Nephron progenitor cell (in vitro differentiated cells): ENCODE measurements at regions not wholly inside any gene's neighbourhood (a gene's known extent, or its start where the extent isn't known, plus 50 kb on each side); places are given as distances from the start of the nearest gene placed in this dataset.
"Not testable (repeated sequence)": the region's sequence is repeated elsewhere in the genome, so short reads cannot be mapped to it uniquely, and the experiment has no call there.

Experiments
- DNase-seq: peaks from one replicate; pipeline ENCODE4 v3.0.0; 2021
- H3K27ac Mint-ChIP-seq: 2 replicates; pipeline ENCODE4 v1.8.0; 2021; ENCODE audit warnings: mild to moderate bottlenecking, moderate library complexity, mixed read lengths
- H3K27me3 Mint-ChIP-seq: 2 replicates; pipeline ENCODE4 v1.8.0; 2021; ENCODE audit warnings: mild to moderate bottlenecking, low read depth, mixed read lengths; ENCODE audit not compliant: poor library complexity
- H3K36me3 Mint-ChIP-seq: 2 replicates; pipeline ENCODE4 v1.8.0; 2021; ENCODE audit warnings: low read depth, mixed read lengths
- H3K4me1 Mint-ChIP-seq: 2 replicates; pipeline ENCODE4 v1.8.0; 2021; ENCODE audit warnings: mixed read lengths
- H3K4me3 Mint-ChIP-seq: 2 replicates; pipeline ENCODE4 v1.8.0; 2021; ENCODE audit warnings: mild to moderate bottlenecking, moderate library complexity, mixed read lengths
- H3K9me3 Mint-ChIP-seq: 2 replicates; pipeline ENCODE4 v1.8.0; 2021; ENCODE audit warnings: mild to moderate bottlenecking, moderate library complexity, mixed read lengths
- TF ChIP-seq, protein P1 (sequence below): fragments of 200-600 bp; sonication (generic); IDR thresholded peaks from 2 replicates; pipeline ENCODE4 v1.5.0; 2021; ENCODE audit warnings: antibody characterized with exemption

DNA sequence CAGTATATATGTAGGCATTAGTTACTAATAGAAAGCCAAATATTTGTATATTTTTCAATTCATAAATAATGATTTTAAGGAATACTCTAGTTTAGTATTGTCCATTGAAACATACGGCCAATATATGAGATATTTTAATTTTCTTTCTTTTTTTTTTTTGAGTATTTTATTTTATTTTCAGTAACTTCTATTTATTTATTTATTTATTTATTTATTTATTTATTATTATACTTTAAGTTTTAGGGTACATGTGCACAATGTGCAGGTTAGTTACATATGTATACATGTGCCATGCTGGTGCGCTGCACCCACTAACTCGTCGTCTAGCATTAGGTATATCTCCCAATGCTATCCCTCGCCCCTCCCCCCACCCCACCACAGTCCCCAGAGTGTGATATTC is 2007.1 kb upstream of the CDH6 start:
- H3K36me3 Mint-ChIP-seq, H3K4me1 Mint-ChIP-seq, H3K4me3 Mint-ChIP-seq, H3K27ac Mint-ChIP-seq, H3K9me3 Mint-ChIP-seq, DNase-seq, H3K27me3 Mint-ChIP-seq: not testable (repeated sequence)

DNA sequence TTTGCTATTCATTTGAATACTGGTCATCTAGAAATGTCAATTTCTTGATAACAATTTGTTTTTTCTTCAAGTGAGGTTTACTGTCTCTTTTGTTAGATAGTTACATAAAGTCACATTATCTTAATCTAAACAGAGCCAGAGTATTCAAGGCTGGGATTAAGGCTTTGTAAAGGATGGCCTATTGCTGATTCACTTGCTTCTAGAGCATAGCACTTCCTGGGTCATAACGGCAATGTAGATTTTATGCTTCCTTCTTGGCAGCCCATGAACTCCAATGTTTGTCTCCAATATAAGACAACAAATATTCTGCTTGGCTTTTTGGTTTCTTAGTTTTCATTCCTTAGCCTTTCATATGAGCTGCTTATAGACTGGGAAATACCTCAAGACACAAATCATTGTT is 2007.9 kb upstream of the CDH6 start:
- no peaks in the 10 kb centered on the region for H3K4me1 Mint-ChIP-seq
- TF ChIP-seq, protein P1, sequence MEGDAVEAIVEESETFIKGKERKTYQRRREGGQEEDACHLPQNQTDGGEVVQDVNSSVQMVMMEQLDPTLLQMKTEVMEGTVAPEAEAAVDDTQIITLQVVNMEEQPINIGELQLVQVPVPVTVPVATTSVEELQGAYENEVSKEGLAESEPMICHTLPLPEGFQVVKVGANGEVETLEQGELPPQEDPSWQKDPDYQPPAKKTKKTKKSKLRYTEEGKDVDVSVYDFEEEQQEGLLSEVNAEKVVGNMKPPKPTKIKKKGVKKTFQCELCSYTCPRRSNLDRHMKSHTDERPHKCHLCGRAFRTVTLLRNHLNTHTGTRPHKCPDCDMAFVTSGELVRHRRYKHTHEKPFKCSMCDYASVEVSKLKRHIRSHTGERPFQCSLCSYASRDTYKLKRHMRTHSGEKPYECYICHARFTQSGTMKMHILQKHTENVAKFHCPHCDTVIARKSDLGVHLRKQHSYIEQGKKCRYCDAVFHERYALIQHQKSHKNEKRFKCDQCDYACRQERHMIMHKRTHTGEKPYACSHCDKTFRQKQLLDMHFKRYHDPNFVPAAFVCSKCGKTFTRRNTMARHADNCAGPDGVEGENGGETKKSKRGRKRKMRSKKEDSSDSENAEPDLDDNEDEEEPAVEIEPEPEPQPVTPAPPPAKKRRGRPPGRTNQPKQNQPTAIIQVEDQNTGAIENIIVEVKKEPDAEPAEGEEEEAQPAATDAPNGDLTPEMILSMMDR, result no peak
- no peak overlapping the region for H3K4me3 Mint-ChIP-seq
- no peaks in the 10 kb centered on the region for H3K27me3 Mint-ChIP-seq
- peaks cover 5% of the 10 kb centered on the region for H3K9me3 Mint-ChIP-seq
- no peaks in the 10 kb centered on the region for H3K36me3 Mint-ChIP-seq
- no peak for DNase-seq
- H3K27ac Mint-ChIP-seq, result no peak overlapping the region

DNA sequence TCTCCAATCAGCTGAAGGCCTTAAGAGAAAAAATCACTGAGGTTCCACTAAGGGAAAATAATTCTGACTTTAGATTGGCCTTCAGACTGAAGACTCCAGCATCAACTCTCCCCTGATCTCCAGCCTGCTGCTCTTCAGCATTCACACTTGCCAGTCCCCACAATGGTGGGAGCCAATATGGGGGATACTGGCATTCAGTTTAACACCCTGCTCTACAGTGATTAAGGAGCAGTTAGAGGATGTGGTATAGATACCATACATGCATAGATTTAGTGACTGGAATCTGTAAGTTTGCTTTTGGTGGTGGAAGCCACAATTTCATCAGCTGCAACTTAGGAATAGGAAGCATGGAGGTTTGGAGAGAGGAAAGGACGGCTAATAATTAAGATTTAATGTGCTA is 2017.7 kb upstream of the CDH6 start:
- Mint-ChIP-seq H3K4me1 (no peaks in the 10 kb centered on the region), H3K9me3 (no peaks in the 10 kb centered on the region), H3K27me3 (peaks cover 3% of the 10 kb centered on the region), H3K27ac (no peak overlapping the region), H3K36me3 (no peaks in the 10 kb centered on the region), H3K4me3 (no peak overlapping the region)
- DNase-seq, result no peak
- TF ChIP-seq, protein P1, result no peak

DNA sequence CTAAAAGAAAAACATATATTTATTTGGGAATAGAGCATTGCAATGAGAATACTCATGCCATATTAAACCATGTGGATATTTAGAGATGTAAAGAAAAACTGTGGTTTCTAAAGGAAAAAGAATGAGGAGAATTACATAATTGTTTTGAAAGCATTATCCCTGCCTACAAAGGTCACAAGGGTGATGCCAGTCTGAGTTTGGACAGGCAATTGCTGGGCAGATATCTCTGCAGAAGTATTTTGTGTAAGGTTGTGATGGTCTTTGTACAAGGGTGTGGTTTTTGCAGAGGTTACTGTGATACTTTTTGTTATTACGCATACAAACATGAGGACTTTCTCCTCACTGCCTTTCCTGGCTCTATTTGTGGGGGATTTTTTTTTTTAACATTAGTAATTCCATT is 2022.9 kb upstream of the CDH6 start:
- TF ChIP-seq, protein P1, result no peak
- Mint-ChIP-seq H3K36me3 (no peaks in the 10 kb centered on the region), H3K4me1 (no peaks in the 10 kb centered on the region), H3K9me3 (no peaks in the 10 kb centered on the region), H3K4me3 (no peak overlapping the region), H3K27ac (no peak overlapping the region), H3K27me3 (no peaks in the 10 kb centered on the region)
- DNase-seq, result no peak

DNA sequence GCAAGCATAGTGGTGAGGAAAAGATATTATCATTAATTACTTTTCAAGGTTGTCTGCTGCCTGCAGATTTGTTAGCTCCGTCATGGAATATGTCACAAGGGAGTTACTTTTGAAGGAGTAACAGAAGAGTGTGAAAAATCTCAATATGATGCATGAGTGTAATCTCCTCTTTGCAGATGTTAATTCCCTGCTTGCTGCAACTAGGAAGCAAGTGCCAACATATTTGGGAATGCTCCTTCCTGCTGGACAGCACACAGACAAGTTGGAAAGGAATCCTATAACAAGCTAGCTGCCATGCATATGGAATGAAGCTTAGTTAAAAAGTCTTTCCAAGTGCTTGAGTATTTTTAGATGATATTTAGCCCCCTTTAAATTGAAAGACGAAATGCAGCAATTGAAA is 2023.6 kb upstream of the CDH6 start:
- no peak overlapping the region for H3K27ac Mint-ChIP-seq
- TF ChIP-seq, protein P1, result no peak

DNA sequence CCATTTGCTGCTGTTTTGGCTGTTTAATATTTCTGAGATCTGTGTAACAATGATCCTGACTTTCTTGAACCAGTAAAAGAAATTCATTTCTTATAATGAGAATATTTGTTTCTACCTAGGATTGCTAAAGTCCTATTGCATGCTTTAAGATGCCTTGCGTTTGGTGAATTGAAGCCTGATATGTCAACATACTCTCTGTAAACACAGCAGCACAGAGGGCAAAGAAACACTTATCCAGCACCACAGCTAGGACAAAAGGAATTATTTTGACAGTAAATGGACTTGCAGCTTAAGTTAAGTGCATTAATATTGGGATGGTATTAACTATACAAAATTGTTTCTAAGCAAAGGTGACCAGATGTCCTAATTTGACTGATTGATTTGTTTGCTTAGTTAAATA is 2031.2 kb upstream of the CDH6 start:
- Mint-ChIP-seq H3K27ac (no peak overlapping the region), H3K4me1 (no peaks in the 10 kb centered on the region), H3K36me3 (no peaks in the 10 kb centered on the region), H3K9me3 (no peaks in the 10 kb centered on the region), H3K4me3 (no peak overlapping the region), H3K27me3 (no peaks in the 10 kb centered on the region)
- no peak for DNase-seq
- TF ChIP-seq, protein P1, result no peak

More for the DNA sequence above, 2023.6 kb upstream of the CDH6 start:
- Mint-ChIP-seq H3K9me3 (no peaks in the 10 kb centered on the region), H3K4me1 (no peaks in the 10 kb centered on the region), H3K4me3 (no peak overlapping the region), H3K36me3 (no peaks in the 10 kb centered on the region), H3K27me3 (no peaks in the 10 kb centered on the region)
- DNase-seq, result no peak
